Naive B cell (primary cell): ENCODE measurements at regions not wholly inside any gene's neighbourhood (a gene's known extent, or its start where the extent isn't known, plus 50 kb on each side); places are given as distances from the start of the nearest gene placed in this dataset.
A peak's percentile ranks its signal among the peaks of the same experiment; 100 is the strongest.

Experiments used
- ATAC-seq, 2 donors: fragments of 150-1000 bp; cut with Tn5 transposase; 2 replicates each; pipeline ENCODE4 v1.10.0; 2021; ENCODE audit warnings: low read depth in 2 of 2, mild to moderate bottlenecking in 2 of 2, moderate library complexity in 2 of 2
- DNase-seq: peaks from one replicate; pipeline ENCODE4 v3.0.0; 2022
- H3K27ac Mint-ChIP-seq, 6 donors: one replicate each; pipeline ENCODE4 v1.8.0; 2020 to 2022; ENCODE audit warnings: mild to moderate bottlenecking in 6 of 6, mixed read lengths in 6 of 6, moderate library complexity in 5 of 6, inconsistent platforms in 2 of 6
- H3K27me3 Mint-ChIP-seq, 3 donors: one replicate each; pipeline ENCODE4 v1.8.0; 2021 to 2022; ENCODE audit warnings: mixed read lengths in 3 of 3, mild to moderate bottlenecking in 1 of 3
- H3K36me3 Mint-ChIP-seq, 2 donors: one replicate each; pipeline ENCODE4 v1.8.0; 2020 to 2022; ENCODE audit warnings: mixed read lengths in 2 of 2, inconsistent platforms in 1 of 2, mild to moderate bottlenecking in 1 of 2
- H3K4me1 Mint-ChIP-seq, 3 donors: one replicate each; pipeline ENCODE4 v1.8.0; 2020 to 2022; ENCODE audit warnings: mixed read lengths in 3 of 3, inconsistent platforms in 1 of 3, mild to moderate bottlenecking in 1 of 3, moderate library complexity in 1 of 3
- H3K4me3 Mint-ChIP-seq, 8 donors: one replicate each; pipeline ENCODE4 v1.8.0; 2020 to 2022; ENCODE audit warnings: mild to moderate bottlenecking in 8 of 8, mixed read lengths in 8 of 8, moderate library complexity in 8 of 8, inconsistent platforms in 2 of 8
- H3K9me3 Mint-ChIP-seq, 7 donors: one replicate each; pipeline ENCODE4 v1.8.0; 2020 to 2022; ENCODE audit warnings: mixed read lengths in 7 of 7, mild to moderate bottlenecking in 5 of 7, inconsistent platforms in 2 of 7, moderate library complexity in 1 of 7

- Mint-ChIP-seq H3K36me3 (no peaks in the 10 kb centered on the region), H3K4me3 (peak overlapping the region in 1 of 8 donors; percentile 55), H3K9me3 (peaks cover 0 to 7% (median 5%) of the 10 kb centered on the region in 7 donors), H3K4me1 (peaks cover 0 to 5% (median 0%) of the 10 kb centered on the region in 3 donors), H3K27ac (no peak overlapping the region), H3K27me3 (no peaks in the 10 kb centered on the region)
- ATAC-seq, result no peak
- no peak for DNase-seq
Observed at GRCh38 chr18:78237864-78238263, 741.8 kb upstream of the SALL3 start.

- Mint-ChIP-seq H3K4me1 (peaks cover 0 to 5% (median 0%) of the 10 kb centered on the region in 3 donors), H3K27me3 (no peaks in the 10 kb centered on the region), H3K4me3 (no peak overlapping the region), H3K27ac (no peak overlapping the region), H3K36me3 (no peaks in the 10 kb centered on the region), H3K9me3 (peaks cover 0 to 7% (median 5%) of the 10 kb centered on the region in 7 donors)
- no peak for ATAC-seq
- no peak for DNase-seq
Observed at GRCh38 chr18:78238404-78239089, 741.1 kb upstream of the SALL3 start.

- Mint-ChIP-seq H3K27me3 (no peaks in the 10 kb centered on the region), H3K4me1 (peaks cover 0 to 5% (median 0%) of the 10 kb centered on the region in 3 donors), H3K9me3 (peaks cover 0 to 7% (median 5%) of the 10 kb centered on the region in 7 donors), H3K36me3 (no peaks in the 10 kb centered on the region), H3K4me3 (no peak overlapping the region), H3K27ac (no peak overlapping the region)
- DNase-seq (no peak), ATAC-seq (no peak)
Observed at GRCh38 chr18:78239090-78239457, 740.5 kb upstream of the SALL3 start.

GRCh38 chr18:78240101-78240500, 739.5 kb upstream of the SALL3 start:
- H3K27me3 Mint-ChIP-seq, result no peaks in the 10 kb centered on the region
- DNase-seq (no peak), ATAC-seq (no peak)
- H3K27ac Mint-ChIP-seq, result no peak overlapping the region
- peaks cover 0 to 8% (median 6%) of the 10 kb centered on the region in 7 donors for H3K9me3 Mint-ChIP-seq
- H3K4me3 Mint-ChIP-seq, result no peak overlapping the region
- peaks cover 0 to 5% (median 4%) of the 10 kb centered on the region in 3 donors for H3K4me1 Mint-ChIP-seq
- no peaks in the 10 kb centered on the region for H3K36me3 Mint-ChIP-seq

GRCh38 chr18:78240627-78241252, 738.9 kb upstream of the SALL3 start:
- Mint-ChIP-seq H3K4me3 (no peak overlapping the region), H3K4me1 (peaks cover 0 to 6% (median 5%) of the 10 kb centered on the region in 3 donors), H3K36me3 (no peaks in the 10 kb centered on the region), H3K27ac (no peak overlapping the region), H3K27me3 (no peaks in the 10 kb centered on the region), H3K9me3 (peaks cover 0 to 10% (median 7%) of the 10 kb centered on the region in 7 donors)
- ATAC-seq (no peak), DNase-seq (no peak)

- no peak overlapping the region for H3K4me3 Mint-ChIP-seq
- no peak overlapping the region for H3K27ac Mint-ChIP-seq
- H3K9me3 Mint-ChIP-seq, result peaks cover 2 to 17% (median 7%) of the 10 kb centered on the region in 7 donors
- DNase-seq (no peak), ATAC-seq (no peak)
- no peaks in the 10 kb centered on the region for H3K36me3 Mint-ChIP-seq
- H3K4me1 Mint-ChIP-seq, result peaks cover 0 to 6% (median 5%) of the 10 kb centered on the region in 3 donors
- H3K27me3 Mint-ChIP-seq, result no peaks in the 10 kb centered on the region
Observed at GRCh38 chr18:78241535-78242253, 737.9 kb upstream of the SALL3 start.

- no peak overlapping the region for H3K27ac Mint-ChIP-seq
- H3K36me3 Mint-ChIP-seq, result no peaks in the 10 kb centered on the region
- ATAC-seq (no peak), DNase-seq (no peak)
- peaks cover 3 to 17% (median 7%) of the 10 kb centered on the region in 7 donors for H3K9me3 Mint-ChIP-seq
- no peak overlapping the region for H3K4me3 Mint-ChIP-seq
- peaks cover 0 to 6% (median 5%) of the 10 kb centered on the region in 3 donors for H3K4me1 Mint-ChIP-seq
- H3K27me3 Mint-ChIP-seq, result no peaks in the 10 kb centered on the region
Observed at GRCh38 chr18:78242254-78242643, 737.4 kb upstream of the SALL3 start.

GRCh38 chr18:78242806-78243205, 736.8 kb upstream of the SALL3 start:
- ATAC-seq, result no peak
- Mint-ChIP-seq H3K36me3 (no peaks in the 10 kb centered on the region), H3K9me3 (peaks cover 3 to 17% (median 7%) of the 10 kb centered on the region in 7 donors), H3K27ac (peak overlapping the region in 1 of 6 donors; percentile 50), H3K27me3 (no peaks in the 10 kb centered on the region), H3K4me1 (peaks cover 0 to 6% (median 5%) of the 10 kb centered on the region in 3 donors), H3K4me3 (no peak overlapping the region)
- DNase-seq, result no peak

- Mint-ChIP-seq H3K27ac (no peak overlapping the region), H3K9me3 (peaks cover 0 to 11% (median 3%) of the 10 kb centered on the region in 7 donors), H3K27me3 (no peaks in the 10 kb centered on the region), H3K4me1 (peaks cover 0 to 6% (median 0%) of the 10 kb centered on the region in 3 donors), H3K36me3 (no peaks in the 10 kb centered on the region), H3K4me3 (no peak overlapping the region)
- no peak for DNase-seq
- ATAC-seq, result no peak
Observed at GRCh38 chr18:78244779-78245178, 734.8 kb upstream of the SALL3 start.

- Mint-ChIP-seq H3K4me1 (peaks cover 0 to 6% (median 0%) of the 10 kb centered on the region in 3 donors), H3K27ac (no peak overlapping the region), H3K36me3 (no peaks in the 10 kb centered on the region), H3K27me3 (no peaks in the 10 kb centered on the region), H3K4me3 (no peak overlapping the region), H3K9me3 (peaks cover 0 to 11% (median 3%) of the 10 kb centered on the region in 7 donors)
- no peak for ATAC-seq
- no peak for DNase-seq
Observed at GRCh38 chr18:78245451-78245850, 734.2 kb upstream of the SALL3 start.

- no peaks in the 10 kb centered on the region for H3K36me3 Mint-ChIP-seq
- peaks cover 0 to 14% (median 3%) of the 10 kb centered on the region in 7 donors for H3K9me3 Mint-ChIP-seq
- DNase-seq, result no peak
- H3K27ac Mint-ChIP-seq, result peak overlapping the region in 1 of 6 donors; percentile 14
- H3K4me1 Mint-ChIP-seq, result peaks cover 0 to 6% (median 0%) of the 10 kb centered on the region in 3 donors
- no peak overlapping the region for H3K4me3 Mint-ChIP-seq
- H3K27me3 Mint-ChIP-seq, result no peaks in the 10 kb centered on the region
- no peak for ATAC-seq
Observed at GRCh38 chr18:78246050-78246449, 733.6 kb upstream of the SALL3 start.

- Mint-ChIP-seq H3K36me3 (no peaks in the 10 kb centered on the region), H3K9me3 (peaks cover 0 to 14% (median 3%) of the 10 kb centered on the region in 7 donors), H3K27ac (no peak overlapping the region), H3K4me1 (peaks cover 0 to 6% (median 0%) of the 10 kb centered on the region in 3 donors), H3K4me3 (peak overlapping the region in 1 of 8 donors; percentile 75), H3K27me3 (no peaks in the 10 kb centered on the region)
- ATAC-seq, result no peak
- no peak for DNase-seq
Observed at GRCh38 chr18:78246588-78246987, 733.0 kb upstream of the SALL3 start.

GRCh38 chr18:78247615-78248289, 731.9 kb upstream of the SALL3 start:
- ATAC-seq, result no peak
- no peak overlapping the region for H3K27ac Mint-ChIP-seq
- no peaks in the 10 kb centered on the region for H3K36me3 Mint-ChIP-seq
- no peaks in the 10 kb centered on the region for H3K27me3 Mint-ChIP-seq
- DNase-seq, result no peak
- H3K9me3 Mint-ChIP-seq, result peaks cover 0 to 14% (median 4%) of the 10 kb centered on the region in 7 donors
- H3K4me3 Mint-ChIP-seq, result no peak overlapping the region
- peaks cover 0 to 6% (median 0%) of the 10 kb centered on the region in 3 donors for H3K4me1 Mint-ChIP-seq
